ENCODE measurements at regions not wholly inside any gene's neighbourhood (a gene's known extent, or its start where the extent isn't known, plus 50 kb on each side); places are given as distances from the start of the nearest gene placed in this dataset.

DNA sequence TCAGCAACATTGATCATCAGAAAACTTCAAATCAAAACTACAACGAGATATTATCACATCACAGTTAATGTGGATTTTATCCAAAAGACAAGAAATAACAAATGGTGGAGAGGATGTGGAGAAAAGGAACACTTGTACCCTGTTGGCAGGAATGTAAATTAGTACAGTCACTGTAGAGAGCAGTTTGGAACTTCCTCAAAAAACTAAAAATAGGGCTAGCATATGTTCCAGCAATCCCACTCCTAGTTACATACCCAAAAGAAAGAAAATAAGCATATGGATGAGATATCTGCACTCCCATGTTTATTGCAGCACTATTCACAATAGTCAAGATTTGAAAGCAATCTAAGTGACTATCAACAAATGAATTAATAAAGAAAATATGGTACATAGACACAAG is 887.7 kb upstream of the MAN1A1 start:
- Histone ChIP-seq H3K4me1 (replicated peaks in 1 of 4; ENCODE audit: control insufficient read depth in 3 of 4, insufficient read depth in 4 of 4, low read length in 3 of 4) (no peaks in the 10 kb centered on the region), H4K8ac (ENCODE audit: extremely low read depth, insufficient read depth, low read length) (no peak overlapping the region), H3K79me1 (ENCODE audit: low read depth, low read length) (no peaks in the 10 kb centered on the region), H2AFZ (ENCODE audit: low read length) (no peak overlapping the region), H2BK12ac (ENCODE audit: low read depth, low read length) (no peak overlapping the region), H2BK15ac (ENCODE audit: low read length) (no peak overlapping the region), H2BK5ac (ENCODE audit: low read depth, low read length) (no peak overlapping the region), H3K4ac (replicated peaks; ENCODE audit: insufficient read length, low read depth, low read length) (no peak overlapping the region), H3K9me3 (ENCODE audit: insufficient read depth in 2 of 2, low read depth in 1 of 2, low read length in 1 of 2) (no peaks in the 10 kb centered on the region), H2AK5ac (ENCODE audit: low read depth, low read length) (no peak overlapping the region), H3K36me3 (ENCODE audit: control insufficient read depth in 2 of 4, insufficient read depth in 4 of 4, low read length in 3 of 4) (no peaks in the 10 kb centered on the region), H3K27ac (ENCODE audit: low read depth, low read length) (no peak overlapping the region), H3K14ac (ENCODE audit: insufficient read length) (no peak overlapping the region), H3K9ac (replicated peaks in 1 of 4; ENCODE audit: extremely low read depth in 1 of 4, low read depth in 3 of 4, low read length in 3 of 4) (no peak overlapping the region), H3K27me3 (replicated peaks in 1 of 4; ENCODE audit: control insufficient read depth in 3 of 4, extremely low read depth in 1 of 4, insufficient read depth in 3 of 4, low read length in 3 of 4) (no peaks in the 10 kb centered on the region), H4K91ac (replicated peaks; ENCODE audit: insufficient read length, low read length) (no peak overlapping the region), H3K4me2 (ENCODE audit: insufficient read depth in 1 of 2, low read depth in 2 of 2, low read length in 2 of 2) (no peak overlapping the region), H3K23me2 (ENCODE audit: low read depth, low read length) (no peaks in the 10 kb centered on the region), H4K20me1 (replicated peaks in 1 of 2; ENCODE audit: control insufficient read depth in 1 of 2, insufficient read depth in 2 of 2, low read length in 2 of 2) (no peaks in the 10 kb centered on the region), H3K56ac (replicated peaks; ENCODE audit: insufficient read length, low read depth, low read length) (no peak overlapping the region), H4K5ac (ENCODE audit: insufficient read length, low read depth, low read length) (no peak overlapping the region), H3K23ac (ENCODE audit: insufficient read length) (no peak overlapping the region), H2BK20ac (ENCODE audit: low read length) (no peak overlapping the region), H3K18ac (ENCODE audit: extremely low read depth, low read length) (no peak overlapping the region), H3K4me3 (ENCODE audit: extremely low read depth in 1 of 4, insufficient read depth in 2 of 4, low read depth in 3 of 4, low read length in 4 of 4) (no peak overlapping the region), H2BK120ac (replicated peaks; ENCODE audit: low read depth, low read length) (no peak overlapping the region), H3K79me2 (ENCODE audit: control insufficient read depth in 1 of 2, insufficient read depth in 2 of 2, low read length in 2 of 2) (no peaks in the 10 kb centered on the region)
- DNase-seq (ENCODE audit: low read depth in 1 of 2, low spot score in 2 of 2) (no peak), FAIRE-seq (no peak)
- ChIA-PET POLR2A (ENCODE audit: partially characterized antibody) (no interaction called here), CTCF (ENCODE audit: partially characterized antibody) (no interaction called here)
- WGBS, 2 experiments (ENCODE audit: extremely low coverage in 1 of 2, insufficient coverage in 1 of 2, insufficient read length in 1 of 2, insufficient replicate concordance in 2 of 2, low coverage in 1 of 2, low lambda C conversion rate in 2 of 2, missing lambda C conversion rate in 1 of 2), result 88% methylated on average over 1 of the region's 1 CpG; no CpG with 5 or more reads in 1 of the 2 experiments
- TF ChIP-seq BACH1 (IDR thresholded peaks at IDR 0.05; ENCODE audit: low read length), result no peak
- TF ChIP-seq CBX5 (IDR thresholded peaks at IDR 0.05; ENCODE audit: low read depth, low read length), result no peak
- TF ChIP-seq RNF2 (IDR thresholded peaks at IDR 0.05; ENCODE audit: borderline replicate concordance, low read depth, low read length, missing control alignments, poor library complexity, severe bottlenecking), result no peak
- no peak for TF ChIP-seq HDAC6 (IDR thresholded peaks at IDR 0.05; ENCODE audit: low read depth, low read length)
- no peak for TF ChIP-seq SP1 (IDR thresholded peaks at IDR 0.05; ENCODE audit: low read depth, low read length)
- TF ChIP-seq TCF12 (IDR thresholded peaks at IDR 0.05; ENCODE audit: low read depth, low read length), result no peak
- TF ChIP-seq POLR2A (IDR thresholded peaks at IDR 0.05; ENCODE audit: control extremely low read depth in 1 of 2, low read depth in 2 of 2, low read length in 2 of 2), result no peak
- TF ChIP-seq FOSL1 (IDR thresholded peaks at IDR 0.05; ENCODE audit: insufficient read depth, low read depth, low read length), result no peak
- no peak for TF ChIP-seq PHF8 (conservative IDR thresholded peaks at IDR 0.05; ENCODE audit: low read depth, low read length)
- TF ChIP-seq JUND (IDR thresholded peaks at IDR 0.05; ENCODE audit: low read length), result no peak
- TF ChIP-seq SP4 (IDR thresholded peaks at IDR 0.05; ENCODE audit: low read length), result no peak
- no peak for TF ChIP-seq SIRT6 (IDR thresholded peaks at IDR 0.05; ENCODE audit: low read length)
- TF ChIP-seq SIX5 (IDR thresholded peaks at IDR 0.05; ENCODE audit: low read depth, low read length), result no peak
